ENCODE measurements at regions not wholly inside any gene's neighbourhood (a gene's known extent, or its start where the extent isn't known, plus 50 kb on each side); places are given as distances from the start of the nearest gene placed in this dataset.
"Not testable (repeated sequence)": the region's sequence is repeated elsewhere in the genome, so short reads cannot be mapped to it uniquely, and the experiment has no call there.

- DNase-seq (ENCODE audit: low spot score), result no peak
Observed at GRCh38 chr12:19771858-19772257, 332.6 kb downstream of the AEBP2 start.

- DNase-seq (ENCODE audit: low spot score), result no peak
Observed at GRCh38 chr12:19772776-19773175, 333.5 kb downstream of the AEBP2 start.

GRCh38 chr12:19775241-19775640, 335.9 kb downstream of the AEBP2 start:
- DNase-seq (ENCODE audit: low spot score), result no peak

DNA sequence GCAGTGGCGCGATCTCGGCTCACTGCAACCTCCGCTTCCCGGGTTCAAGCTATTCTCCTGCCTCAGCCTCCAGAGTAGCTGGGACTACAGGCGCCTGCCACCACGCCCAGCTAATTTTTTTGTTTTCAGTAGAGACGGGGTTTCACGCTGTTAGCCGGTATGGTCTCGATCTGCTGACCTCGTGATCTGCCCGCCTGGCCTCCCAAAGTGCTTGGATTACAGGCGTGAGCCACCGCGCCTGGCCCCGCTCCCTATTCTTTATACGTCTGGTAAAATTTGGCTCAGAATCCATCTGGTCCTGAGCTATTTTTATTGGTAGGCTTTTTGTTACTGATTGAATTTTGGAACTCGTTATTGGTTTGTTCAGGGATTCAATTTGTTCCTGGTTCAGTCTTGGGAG, 336.7 kb downstream of the AEBP2 start:
- not testable (repeated sequence) for DNase-seq (ENCODE audit: low spot score)

DNA sequence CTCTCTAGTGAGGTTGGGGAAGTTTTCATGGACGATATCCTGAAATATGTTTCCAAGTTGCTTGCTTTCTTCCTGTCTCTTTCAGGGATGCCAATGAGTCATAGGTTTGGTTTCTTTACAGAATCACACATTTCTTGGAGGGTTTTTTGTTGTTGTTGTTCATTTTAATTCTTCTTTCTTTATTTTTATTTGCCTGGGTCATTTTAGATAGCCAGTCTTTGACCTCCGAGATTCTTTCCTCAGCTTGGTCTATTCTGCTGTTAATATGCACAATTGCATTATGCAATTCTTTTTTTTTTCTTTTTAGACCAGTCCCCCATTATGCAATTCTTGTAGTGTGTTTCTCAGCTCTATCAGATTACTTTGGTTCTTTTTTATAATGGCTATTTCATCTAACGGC, 338.9 kb downstream of the AEBP2 start:
- no peak for DNase-seq (ENCODE audit: low spot score)

DNA sequence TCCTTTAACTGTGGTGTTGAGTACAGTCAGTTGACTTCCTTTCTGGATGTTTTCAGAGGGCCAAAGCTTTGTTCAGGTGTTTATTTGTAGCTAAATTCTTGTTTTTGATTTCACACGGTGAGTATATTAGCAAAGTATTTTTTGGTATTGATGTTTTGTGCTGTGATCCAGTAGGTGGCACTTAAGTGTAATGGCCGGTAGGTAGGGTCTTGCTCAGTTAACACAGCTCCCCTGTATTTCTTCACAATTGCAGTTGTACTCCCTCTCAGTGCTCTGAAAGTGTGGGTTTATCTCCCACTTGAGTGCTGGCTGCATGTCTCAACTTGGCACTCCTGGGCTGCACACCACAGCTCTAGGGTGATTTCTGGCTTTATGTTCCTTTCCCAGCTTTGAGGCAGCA, 339.5 kb downstream of the AEBP2 start:
- DNase-seq (ENCODE audit: low spot score), result no peak

DNA sequence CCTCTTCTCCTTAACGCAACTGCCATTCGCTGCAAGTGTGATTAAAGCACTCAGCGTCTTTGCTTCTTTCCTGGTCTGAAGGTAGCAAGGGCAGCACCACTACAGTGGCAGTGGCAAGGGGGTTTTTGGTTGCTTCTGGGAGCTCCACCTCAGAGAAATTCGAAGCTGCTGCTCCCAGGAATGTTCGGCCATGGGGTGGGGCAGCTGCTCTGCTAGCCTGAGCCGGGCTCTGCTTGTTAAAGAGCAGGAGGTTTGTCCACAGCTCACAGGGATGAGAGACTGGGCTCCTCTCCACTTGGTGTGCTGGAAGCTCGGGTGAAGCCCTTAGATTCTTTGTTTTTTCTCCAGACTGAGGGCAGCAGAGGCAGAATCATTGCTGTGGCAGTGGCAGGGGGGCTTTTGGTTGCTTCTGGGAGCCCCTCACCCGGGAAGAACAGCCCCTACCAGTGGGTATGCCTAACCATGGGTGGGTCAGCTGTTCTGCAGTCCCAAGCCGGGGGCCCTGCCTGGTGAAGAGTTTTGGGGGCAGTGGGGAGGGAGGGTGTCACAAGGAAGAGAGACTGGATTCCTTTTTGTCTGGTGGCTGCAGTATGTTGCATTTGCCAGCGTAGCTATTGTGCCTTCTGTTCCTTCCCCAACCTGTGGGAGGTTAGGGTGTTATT, 340.2 kb downstream of the AEBP2 start:
- peak; percentile 73 for DNase-seq (ENCODE audit: low spot score)

GRCh38 chr12:19780460-19780859, 341.2 kb downstream of the AEBP2 start:
- no peak for DNase-seq (ENCODE audit: low spot score)

GRCh38 chr12:19783547-19784444, 344.5 kb downstream of the AEBP2 start:
- peak; percentile 68 for DNase-seq (ENCODE audit: low spot score)

DNA sequence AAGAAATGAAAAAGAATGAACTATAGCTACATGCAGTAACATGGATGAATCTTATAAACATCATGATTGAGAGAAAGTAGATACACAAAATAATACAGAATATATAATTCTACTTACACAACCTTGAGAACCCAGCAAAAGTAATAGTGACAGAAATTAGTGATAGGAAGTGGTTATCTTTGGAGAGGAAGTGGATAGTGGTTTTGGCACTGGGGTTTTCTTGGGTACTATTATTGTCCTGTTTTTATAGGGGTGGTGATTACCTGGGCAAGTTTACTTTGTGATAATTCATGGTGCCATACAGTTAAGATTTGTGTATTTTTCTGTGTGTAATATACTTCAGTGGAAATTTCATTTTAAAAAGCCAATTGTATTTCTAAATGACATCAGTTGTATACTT, 352.7 kb downstream of the AEBP2 start:
- DNase-seq (ENCODE audit: low spot score), result no peak

GRCh38 chr12:19794116-19794515, 354.8 kb downstream of the AEBP2 start:
- DNase-seq (ENCODE audit: low spot score), result no peak

GRCh38 chr12:19799216-19799615, 359.9 kb downstream of the AEBP2 start:
- DNase-seq (ENCODE audit: low spot score), result no peak

GRCh38 chr12:19799895-19800602, 360.8 kb downstream of the AEBP2 start:
- DNase-seq (ENCODE audit: low spot score), result no peak

DNA sequence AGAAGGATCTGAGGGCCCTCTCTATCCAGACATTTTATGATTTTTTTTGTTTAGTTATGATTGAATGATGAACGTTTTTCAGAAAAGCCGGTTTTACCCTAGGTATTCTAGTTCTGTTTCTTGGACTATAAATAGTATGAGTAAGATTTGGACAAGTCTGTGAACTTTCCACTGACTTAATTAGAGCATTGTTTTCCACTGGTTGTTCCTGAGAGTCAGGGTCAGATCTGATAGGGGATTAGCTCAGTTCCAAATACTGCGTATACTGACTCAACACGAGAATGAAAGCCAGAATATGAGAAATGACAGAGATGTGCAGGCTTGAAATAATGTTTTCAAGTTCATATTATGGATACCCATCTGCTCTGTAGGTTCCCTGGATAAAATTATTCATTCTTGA, 361.6 kb downstream of the AEBP2 start:
- no peak for DNase-seq (ENCODE audit: low spot score)

DNA sequence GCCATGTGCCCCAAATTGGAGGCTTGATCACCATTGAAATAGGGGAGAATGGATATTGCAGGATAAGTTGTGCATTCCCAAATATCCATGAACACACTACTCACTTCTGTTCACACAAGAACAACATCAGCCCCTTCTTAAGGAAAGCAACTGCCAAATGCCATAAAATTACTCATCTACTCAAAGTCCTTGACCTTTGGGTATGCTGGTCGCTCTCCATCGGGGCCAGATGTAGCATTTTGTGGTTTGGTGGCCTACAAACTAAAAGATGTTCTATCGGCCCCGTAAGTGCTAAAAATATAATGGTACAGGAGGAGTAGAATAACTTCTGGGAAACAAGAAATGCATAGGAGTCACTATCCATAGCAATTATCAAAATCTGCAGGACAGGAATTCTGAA, 362.6 kb downstream of the AEBP2 start:
- DNase-seq (ENCODE audit: low spot score), result no peak

GRCh38 chr12:19802915-19803314, 363.6 kb downstream of the AEBP2 start:
- no peak for DNase-seq (ENCODE audit: low spot score)

- DNase-seq (ENCODE audit: low spot score), result no peak
Observed at GRCh38 chr12:19804737-19805136, 365.4 kb downstream of the AEBP2 start.

- no peak for DNase-seq (ENCODE audit: low spot score)
Observed at GRCh38 chr12:19808371-19808770, 369.1 kb downstream of the AEBP2 start.

DNA sequence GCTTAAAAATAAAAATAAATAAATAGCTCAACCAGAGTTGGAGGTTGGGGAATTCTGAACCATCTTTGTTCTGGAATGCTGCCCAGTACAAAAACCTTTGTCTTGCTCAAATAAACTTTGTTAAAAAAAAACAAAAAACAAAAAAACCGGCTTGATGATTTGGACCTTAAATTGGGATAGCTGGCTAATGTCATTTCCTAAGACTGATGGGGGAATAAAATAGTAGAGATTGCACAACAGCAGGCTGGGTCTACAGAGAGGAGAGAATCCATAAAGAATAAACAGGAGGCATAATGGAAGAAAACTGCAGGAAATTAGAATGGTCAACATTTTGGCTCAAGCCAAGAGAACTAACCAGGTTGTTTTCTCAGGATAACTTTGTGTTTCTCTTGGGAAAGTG, 370.9 kb downstream of the AEBP2 start:
- DNase-seq (ENCODE audit: low spot score), result no peak

DNA sequence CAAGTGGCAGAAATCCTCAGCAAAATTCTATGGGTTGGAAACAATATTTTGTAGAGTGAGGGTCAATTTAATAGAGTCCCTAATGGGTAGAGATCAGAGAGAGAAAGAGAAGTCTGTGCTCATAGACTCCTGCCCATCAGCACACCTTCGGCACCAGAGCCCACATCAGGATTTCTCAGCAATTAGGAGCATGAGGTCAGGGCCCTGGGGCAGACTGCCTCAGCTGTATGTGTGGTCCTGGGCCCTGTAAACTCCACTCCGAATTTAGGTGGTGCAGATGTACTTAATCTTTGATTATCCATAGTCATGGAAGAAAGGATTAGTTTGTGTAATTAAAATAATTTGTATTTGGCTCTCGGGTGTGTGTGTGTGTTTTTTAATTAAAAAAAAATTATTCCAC, 372.6 kb downstream of the AEBP2 start:
- DNase-seq (ENCODE audit: low spot score), result no peak

DNA sequence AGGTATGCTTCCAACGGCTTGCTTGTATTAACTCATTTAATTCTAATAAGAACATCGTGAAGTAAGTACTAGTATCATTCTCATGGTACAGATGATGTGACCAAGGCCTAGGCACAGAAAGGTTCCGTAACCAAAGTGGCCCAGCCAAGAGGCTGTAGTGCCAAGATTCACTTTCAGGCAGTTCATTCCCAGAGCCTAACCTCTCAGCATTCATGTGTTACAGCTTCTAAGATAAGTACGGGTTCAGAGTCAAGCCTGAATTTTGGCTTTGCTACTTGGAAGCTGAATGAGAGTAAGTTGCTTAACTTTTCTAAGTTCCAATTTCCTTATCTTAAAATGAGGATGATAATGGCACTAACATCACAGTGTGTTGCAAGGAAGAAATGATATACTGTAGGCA, 379.9 kb downstream of the AEBP2 start:
- no peak for DNase-seq (ENCODE audit: low spot score)

DNA sequence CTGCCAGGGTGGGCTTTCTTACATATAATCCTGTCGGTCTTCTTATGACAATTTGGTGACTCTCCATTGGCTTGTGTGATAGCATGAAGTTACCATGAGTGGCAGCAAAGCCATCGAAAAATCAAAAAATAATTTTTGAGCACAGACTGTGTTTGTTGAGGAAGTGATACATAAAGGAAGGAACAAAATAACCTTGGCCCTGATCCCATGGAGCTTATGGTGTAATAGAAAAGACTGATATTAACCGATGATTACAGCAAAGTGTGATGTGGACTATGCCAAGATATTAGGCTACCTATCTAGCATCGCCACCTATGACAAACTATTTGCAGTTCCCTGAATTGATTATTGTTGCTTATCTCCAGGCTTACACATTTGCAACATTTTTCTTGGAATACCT, 383.2 kb downstream of the AEBP2 start:
- no peak for DNase-seq (ENCODE audit: low spot score)

DNA sequence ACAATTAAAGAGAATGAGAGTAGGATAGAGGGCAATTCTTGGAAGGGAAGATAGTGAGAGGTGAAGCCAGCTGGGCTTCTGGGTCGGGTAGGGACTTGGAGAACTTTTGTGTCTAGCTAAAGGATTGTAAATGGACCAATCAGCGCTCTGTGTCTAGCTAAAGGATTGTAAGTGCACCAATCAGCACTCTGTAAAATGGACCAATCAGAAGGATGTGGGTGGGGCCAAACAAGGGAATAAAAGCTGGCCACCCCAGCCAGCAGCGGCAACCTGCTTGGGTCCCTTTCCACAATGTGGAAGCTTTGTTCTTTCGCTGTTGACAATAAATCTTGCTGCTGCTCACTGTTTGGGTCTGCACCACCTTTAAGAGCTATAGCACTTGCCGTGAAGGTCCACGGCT, 384.0 kb downstream of the AEBP2 start:
- DNase-seq (ENCODE audit: low spot score), result not testable (repeated sequence)

All from ecto neural progenitor cell (in vitro differentiated cells).